NCI-H146 treated with DMSO at 0.1 percent for 48 hours (cell line): ENCODE measurements at regions not wholly inside any gene's neighbourhood (a gene's known extent, or its start where the extent isn't known, plus 50 kb on each side); places are given as distances from the start of the nearest gene placed in this dataset.
"Not testable (repeated sequence)": the region's sequence is repeated elsewhere in the genome, so short reads cannot be mapped to it uniquely, and the experiment has no call there.

Experiments
- DNase-seq: peaks from one replicate; lab custom pipeline; 2025; ENCODE audit not compliant: unreplicated experiment; lab: John Stamatoyannopoulos, UW

GRCh38 chr2:44084850-44085249 is 83.8 kb upstream of the PPM1B start:
- DNase-seq, result no peak

- no peak for DNase-seq
Observed at GRCh38 chr2:44086629-44087028, 82.0 kb upstream of the PPM1B start.

- DNase-seq, result peak; percentile 68
Observed at GRCh38 chr2:44087036-44087713, 81.5 kb upstream of the PPM1B start.

GRCh38 chr2:44087714-44088092 is 81.0 kb upstream of the PPM1B start:
- no peak for DNase-seq

GRCh38 chr2:44092519-44092918 is 76.2 kb upstream of the PPM1B start:
- DNase-seq, result not testable (repeated sequence)

GRCh38 chr2:44093970-44094369 is 74.7 kb upstream of the PPM1B start:
- DNase-seq, result no peak

GRCh38 chr2:44097322-44097907 is 71.3 kb upstream of the PPM1B start:
- DNase-seq, result no peak

- no peak for DNase-seq
Observed at GRCh38 chr2:44098050-44098449, 70.6 kb upstream of the PPM1B start.

GRCh38 chr2:44098891-44099290 is 69.8 kb upstream of the PPM1B start:
- no peak for DNase-seq

- DNase-seq, result no peak
Observed at GRCh38 chr2:44100351-44100750, 68.3 kb upstream of the PPM1B start.

GRCh38 chr2:44101246-44101645 is 67.4 kb upstream of the PPM1B start:
- no peak for DNase-seq

- DNase-seq, result no peak
Observed at GRCh38 chr2:44102790-44103562, 65.7 kb upstream of the PPM1B start.

- no peak for DNase-seq
Observed at GRCh38 chr2:44103639-44104038, 65.0 kb upstream of the PPM1B start.

GRCh38 chr2:44104855-44105271 is 63.8 kb upstream of the PPM1B start:
- no peak for DNase-seq

- DNase-seq, result not testable (repeated sequence)
Observed at GRCh38 chr2:44106509-44106908, 62.2 kb upstream of the PPM1B start.

- DNase-seq, result no peak
Observed at GRCh38 chr2:44107086-44107740, 61.5 kb upstream of the PPM1B start.

GRCh38 chr2:44107974-44108373 is 60.7 kb upstream of the PPM1B start:
- DNase-seq, result no peak

GRCh38 chr2:44109166-44109565 is 59.5 kb upstream of the PPM1B start:
- DNase-seq, result no peak

- no peak for DNase-seq
Observed at GRCh38 chr2:44110444-44110843, 58.2 kb upstream of the PPM1B start.

GRCh38 chr2:44112096-44112495 is 56.6 kb upstream of the PPM1B start:
- DNase-seq, result no peak

- DNase-seq, result no peak
Observed at GRCh38 chr2:44116319-44116718, 52.4 kb upstream of the PPM1B start.

GRCh38 chr2:44118257-44118656 is 50.4 kb upstream of the PPM1B start:
- no peak for DNase-seq
